ENCODE measurements at regions not wholly inside any gene's neighbourhood (a gene's known extent, or its start where the extent isn't known, plus 50 kb on each side); places are given as distances from the start of the nearest gene placed in this dataset.
"Not testable (repeated sequence)": the region's sequence is repeated elsewhere in the genome, so short reads cannot be mapped to it uniquely, and the experiment has no call there.

DNA sequence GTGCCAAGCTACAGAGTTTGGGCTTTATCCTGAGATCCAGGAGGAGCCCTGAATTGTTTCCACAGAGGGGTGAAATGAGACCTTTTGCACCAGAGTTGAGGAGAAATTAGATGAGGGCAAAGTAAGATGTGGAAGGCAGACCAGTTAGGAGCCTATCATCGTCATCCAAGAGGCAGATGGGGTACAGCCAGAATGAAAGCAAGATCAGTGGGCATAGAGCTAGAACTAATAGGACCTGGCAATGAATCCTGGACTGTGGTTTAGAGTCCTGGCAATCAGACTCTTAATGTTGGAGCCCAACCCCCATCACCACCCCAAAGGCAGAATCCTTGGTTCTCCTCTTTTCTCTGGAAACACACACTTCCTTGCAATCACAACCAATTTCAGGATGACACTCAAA is 166.6 kb upstream of the HMGA2 start:
- DNase-seq: no peak

DNA sequence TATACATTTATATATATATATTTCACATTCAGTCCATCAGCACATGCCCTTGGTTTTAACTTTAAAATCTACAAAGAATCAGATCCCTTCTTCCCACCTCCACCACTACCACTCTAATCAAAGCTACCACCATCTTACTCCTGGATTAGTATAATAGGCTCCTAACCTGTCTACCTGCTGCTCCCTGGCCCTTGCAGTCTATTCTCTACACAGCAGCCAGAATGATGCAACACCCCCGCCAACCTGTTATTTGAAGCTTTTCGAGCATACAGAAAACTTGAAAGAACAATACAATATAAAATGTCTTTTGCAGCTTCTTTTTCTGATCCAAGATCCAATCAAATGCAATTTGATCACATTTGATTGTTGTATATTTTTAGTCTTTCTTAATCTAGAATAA is 165.9 kb upstream of the HMGA2 start:
- no peak for DNase-seq

DNA sequence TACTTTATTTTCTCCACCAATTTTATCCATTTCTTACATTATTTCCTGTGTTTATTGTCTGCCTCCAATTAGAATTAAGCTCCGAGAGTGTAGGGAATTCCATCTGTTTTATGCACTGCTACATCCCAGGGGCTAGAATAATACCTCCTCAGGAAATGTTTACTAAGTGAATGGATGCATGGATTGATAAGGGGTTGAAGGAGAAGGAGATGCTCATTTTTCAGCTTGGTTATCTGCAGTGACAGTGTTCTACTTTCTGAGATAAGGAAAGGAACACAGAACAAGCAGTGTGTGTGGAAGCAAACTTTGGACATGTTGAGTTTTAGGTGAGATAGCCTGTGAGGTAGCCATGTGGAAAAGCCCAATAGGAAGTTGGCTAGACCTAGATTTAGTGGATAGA is 164.6 kb upstream of the HMGA2 start:
- no peak for DNase-seq

DNA sequence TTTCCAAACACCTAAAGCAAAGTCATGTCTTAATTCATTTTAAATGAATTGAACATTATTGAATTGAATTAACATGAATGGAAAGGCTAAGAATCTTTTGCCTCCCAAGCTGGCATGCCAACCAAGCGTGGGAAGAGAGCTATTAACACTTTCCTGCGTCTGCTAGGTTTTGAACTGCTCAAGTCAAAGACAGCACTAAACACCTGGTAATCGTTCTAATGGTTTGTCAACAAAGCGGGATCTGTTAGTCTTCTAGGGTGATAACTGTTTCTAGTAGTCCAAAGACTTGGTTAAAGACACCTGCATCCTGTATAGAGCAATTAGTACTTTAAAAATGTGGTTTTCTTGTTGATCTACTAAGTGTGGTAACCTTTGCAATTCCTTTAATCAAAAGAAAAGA is 164.2 kb upstream of the HMGA2 start:
- DNase-seq: no peak

DNA sequence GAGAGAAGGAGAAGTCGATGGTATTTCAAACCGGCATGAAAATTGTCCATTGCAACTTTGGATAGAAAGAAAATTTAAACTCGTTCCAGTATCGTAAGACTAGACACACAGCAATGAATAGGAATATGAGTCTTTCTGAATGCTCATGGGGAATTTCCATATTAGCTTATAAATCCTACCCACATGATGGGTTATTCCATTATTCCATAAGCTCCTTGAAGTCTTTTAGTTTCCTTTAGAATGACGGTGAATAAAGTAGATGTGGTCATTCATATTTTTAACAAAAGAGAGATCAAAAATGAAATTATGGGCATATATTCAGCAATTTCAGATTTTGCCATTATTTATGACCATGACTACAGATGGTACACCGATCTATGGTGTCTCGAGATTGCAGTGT is 163.4 kb upstream of the HMGA2 start:
- DNase-seq: no peak

DNA sequence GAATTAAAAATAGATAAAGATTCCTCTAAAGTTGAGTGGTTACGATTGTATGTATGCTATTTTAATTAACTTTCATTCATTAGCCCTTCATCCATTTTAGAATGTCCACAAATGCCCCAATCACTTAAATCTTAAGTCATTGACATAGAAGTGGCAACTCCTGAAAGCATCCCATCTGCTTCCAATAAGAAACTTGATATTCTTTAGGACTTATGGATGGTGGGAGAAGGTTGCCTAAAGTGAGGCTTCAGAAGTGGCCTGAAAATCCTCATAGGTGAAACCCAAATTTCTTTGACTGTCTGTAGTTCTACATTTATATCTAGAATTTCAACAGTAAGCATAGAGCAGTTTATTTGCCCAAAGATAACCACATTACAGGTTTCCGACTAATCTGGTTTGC is 161.7 kb upstream of the HMGA2 start:
- DNase-seq: no peak

DNA sequence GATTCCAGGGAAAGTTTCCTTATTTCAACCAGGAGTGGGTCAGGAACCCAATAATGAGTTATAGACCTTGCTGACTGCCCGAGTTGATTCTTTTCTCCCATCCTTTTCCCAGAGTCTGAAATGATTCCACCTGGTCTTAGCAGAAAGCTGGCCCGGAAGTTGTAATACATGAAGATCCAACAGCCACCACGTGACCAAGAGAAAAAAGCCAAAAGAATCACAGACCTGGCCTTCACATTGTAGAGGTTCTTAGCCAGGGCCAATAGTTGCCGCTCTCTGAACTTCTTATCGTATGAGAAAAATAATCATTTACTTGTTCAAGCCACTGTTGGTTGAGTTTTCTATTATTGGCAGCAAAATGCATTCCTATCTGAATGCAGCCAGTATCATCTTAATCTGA is 161.2 kb upstream of the HMGA2 start:
- DNase-seq: no peak

DNA sequence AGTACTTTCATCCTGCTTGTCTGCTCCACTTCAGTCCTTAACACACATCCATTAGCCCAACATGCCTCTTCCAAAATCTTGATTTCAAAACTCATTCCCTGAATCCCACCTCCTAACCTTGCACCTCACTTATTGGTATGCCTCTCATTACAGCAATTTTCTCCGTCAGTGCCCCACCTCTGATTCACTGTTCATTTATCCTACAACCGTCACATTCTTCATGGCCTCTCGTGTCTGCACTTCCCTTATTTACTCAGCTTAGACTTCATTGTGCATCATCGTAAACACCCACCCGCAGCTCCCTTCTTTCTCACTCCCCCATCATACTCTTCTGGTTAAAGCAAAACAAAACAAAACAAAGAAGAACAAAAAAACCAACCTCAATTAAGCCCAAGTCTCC is 160.6 kb upstream of the HMGA2 start:
- no peak for DNase-seq

DNA sequence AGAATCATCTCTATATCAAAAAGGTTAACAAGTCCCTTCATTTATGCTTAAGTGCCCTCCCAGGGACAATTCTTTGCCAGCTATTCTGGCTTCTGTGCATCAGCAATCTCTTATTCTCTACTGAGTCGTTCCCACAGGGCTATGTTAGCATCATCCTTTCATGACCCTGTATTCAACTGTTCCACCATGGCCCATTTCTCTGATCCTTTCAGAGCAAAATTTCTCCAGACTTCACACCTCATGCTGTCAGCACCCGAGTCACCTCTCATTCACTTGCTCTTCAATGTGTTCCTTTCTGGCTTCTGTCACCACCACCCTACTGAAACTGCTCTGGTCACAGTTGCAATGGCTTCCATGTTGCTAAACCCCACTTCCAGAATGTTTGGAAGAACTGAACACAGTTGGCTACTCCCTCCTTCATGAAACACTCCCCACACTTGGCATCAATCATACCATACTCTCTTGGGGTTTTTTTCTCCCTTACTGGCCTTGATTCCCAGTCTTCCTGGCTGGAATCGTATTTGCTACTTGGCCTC is 159.5 kb upstream of the HMGA2 start:
- DNase-seq: no peak

DNA sequence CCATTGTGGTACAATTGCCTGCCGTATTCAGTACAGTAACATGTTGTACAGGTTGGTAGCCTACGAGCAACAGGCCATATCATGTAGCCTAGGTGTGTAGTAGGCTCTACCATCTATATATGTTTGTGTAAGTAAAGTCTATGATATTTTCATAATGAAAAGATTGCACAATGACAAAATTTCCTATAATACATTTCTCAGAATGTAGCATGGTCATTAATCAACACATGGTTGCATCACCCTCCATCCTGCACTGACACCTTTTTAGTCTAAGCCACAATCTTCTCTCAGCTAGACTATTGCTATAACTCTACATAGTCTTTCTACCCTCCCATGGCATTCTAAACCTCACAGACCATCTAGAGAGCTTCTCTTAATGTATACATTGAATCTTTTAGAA is 158.5 kb upstream of the HMGA2 start:
- DNase-seq: no peak

DNA sequence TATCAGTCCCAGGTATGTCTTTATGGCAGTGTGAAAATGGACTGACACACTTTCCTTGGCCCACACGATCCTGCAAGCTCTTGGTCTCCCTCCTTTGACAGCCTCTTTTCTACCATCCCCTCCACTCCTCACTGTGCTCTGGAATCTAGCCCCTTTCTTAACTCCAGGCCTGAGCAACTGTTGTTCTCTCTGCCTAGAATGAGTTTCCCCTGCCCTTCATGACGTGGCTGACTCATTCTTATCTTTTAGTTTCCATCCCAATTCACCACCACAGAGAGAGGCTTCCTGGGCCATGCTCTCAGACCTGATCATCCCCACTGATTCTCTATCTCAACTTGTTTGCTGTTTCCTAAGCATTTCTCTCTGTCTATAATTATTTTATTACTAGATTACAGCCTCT is 157.4 kb upstream of the HMGA2 start:
- DNase-seq: no peak

DNA sequence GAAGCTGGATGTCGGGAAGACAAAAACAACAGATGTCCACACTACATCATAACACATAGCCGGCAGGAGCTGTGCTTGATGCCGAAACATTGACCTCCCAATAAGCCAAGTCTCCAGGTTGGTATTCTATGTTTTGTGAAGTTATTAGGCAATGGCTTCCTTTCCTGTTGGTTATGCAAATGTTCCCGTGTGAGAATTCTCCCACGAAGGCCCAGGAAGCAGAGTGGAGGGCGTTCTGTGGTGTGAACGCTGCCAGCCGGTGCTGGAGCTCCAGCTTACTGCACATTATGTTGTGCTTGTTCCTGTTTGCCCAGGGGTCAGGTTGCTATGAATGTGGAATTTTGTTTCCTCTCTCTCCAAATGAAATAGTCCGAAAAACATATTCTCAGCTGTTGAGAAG is 156.4 kb upstream of the HMGA2 start:
- no peak for DNase-seq

DNA sequence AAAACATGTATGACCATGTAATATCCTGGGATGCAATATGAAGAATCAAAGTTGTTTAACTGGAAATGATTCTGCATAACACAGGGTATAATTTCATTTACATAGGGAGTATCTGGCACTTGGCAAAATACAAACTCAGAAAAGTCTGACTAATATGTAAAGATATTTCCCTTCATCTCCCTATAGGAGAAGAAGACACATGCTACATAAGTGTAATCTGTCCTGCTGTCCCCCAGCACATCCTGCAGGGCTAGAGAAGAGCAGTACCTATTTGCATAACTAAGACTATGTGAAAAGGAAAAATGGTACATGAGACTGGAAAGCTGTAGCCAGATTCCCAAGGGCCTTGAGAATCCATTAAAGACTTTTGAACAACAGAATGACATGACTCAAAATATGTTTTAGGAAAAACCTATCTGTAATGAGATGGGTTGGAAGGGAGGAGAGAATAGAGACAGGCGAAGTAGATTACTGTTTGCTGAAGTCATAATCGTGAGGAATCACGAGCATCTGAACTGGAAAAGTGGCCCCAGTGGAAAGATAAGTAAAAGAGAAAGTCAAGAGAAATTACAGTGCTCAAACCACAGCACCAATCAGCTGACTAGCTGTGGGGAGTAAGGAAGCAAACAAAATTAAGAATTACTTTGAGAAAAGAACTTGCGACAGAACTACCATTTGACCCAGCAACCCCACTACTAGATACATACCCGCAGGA is 155.1 kb upstream of the HMGA2 start:
- DNase-seq: no peak

DNA sequence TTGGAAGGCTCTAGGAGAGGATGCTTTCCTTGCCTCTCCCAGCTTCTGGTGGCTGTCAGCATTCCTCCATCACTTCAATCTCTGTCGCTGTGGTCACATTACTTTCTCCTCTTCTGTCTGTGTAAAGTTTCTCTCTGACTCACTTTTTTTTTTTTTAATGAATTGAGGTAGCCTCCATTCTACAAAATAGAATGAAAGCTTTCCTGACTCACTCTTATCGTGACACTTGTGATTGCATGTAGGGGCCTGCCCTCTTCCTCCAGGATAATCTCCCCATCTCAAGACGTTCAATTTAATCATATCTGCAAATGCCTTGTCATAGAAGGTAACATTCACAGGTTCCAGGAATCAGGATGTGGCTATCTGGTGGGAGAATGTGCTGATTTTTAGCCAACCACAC is 153.5 kb upstream of the HMGA2 start:
- no peak for DNase-seq

DNA sequence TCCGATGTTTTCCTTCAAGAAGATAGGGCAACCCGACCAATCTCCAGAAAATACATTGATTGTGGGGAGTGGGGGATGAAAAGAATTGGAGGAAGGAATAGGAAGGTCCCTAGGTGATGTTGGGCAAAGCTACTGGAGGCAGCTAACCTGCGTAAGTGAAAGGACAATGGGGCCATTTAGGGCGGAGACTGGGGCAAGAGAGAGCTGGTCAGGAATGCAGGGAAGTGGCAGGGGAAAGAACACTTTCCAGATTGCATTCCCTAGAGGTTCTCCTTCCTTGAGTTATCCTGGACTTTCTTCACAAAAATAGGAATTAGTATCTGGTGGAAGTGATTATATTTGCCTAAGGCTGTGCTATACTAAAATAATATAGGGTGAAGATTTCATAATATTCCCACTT is 151.8 kb upstream of the HMGA2 start:
- no peak for DNase-seq

DNA sequence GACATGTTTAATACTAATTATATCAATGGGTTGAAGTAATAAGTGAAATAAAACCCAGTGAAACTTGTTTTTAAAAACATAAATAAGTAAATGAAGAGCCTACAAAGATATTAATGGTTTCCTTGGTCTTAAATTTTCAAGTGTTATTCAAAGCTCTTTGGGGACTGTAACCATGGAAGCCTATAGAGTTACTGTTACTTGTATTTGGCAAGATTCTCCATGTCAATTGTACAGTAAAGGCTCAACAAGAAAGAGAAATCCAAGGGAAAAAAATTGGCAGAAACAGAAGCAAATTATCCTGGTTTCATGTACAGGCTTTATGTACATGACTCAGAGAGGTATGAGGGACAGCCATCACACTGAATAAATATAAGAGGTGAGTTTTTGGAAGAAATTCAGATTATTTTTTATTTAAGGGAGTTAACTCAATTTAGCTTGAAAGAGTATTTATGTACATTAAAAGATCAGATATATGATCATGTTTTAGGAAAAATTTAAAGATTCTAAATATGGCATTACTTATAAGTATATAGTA is 151.1 kb upstream of the HMGA2 start:
- no peak for DNase-seq

DNA sequence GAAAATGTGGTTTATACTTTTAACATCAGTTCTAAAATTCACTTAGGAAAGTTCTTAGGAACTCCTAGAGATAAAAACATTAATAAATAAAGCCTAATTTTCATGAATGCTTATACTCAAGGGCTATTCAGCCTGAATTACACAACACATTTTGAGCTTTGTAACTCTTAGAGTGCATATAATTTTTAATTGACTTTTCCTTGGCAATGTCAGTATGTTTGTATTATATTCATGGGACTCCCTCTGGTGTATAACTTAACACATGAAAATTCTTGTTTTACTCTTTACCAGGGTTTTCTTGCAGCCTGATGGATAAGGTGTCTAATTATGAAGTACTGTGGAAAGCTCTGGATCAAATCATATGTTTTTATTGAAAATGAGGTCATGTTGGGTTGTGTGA is 150.6 kb upstream of the HMGA2 start:
- DNase-seq: no peak

DNA sequence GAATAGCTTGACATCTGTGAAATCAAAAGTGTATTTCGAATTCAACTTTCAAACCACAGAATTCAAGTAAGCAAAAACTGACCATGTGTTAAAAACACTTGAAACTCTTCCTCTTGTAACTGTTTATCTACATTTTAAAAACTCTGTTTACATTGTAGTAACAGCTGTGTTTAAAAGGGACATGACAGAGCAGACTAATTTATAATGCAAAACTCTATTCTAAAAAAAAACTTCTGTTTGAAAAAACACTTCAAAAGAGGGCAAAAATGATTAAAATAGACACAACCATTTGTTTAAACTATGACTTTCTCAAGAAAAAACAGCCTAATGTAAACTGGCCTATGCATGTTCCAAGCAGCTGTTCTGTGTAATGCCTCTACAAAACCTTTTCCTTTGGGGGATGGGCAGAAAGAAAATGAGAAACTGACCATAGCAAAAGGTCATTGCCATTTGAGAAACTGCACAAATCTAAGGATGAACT is 149.1 kb upstream of the HMGA2 start:
- DNase-seq: no peak

DNA sequence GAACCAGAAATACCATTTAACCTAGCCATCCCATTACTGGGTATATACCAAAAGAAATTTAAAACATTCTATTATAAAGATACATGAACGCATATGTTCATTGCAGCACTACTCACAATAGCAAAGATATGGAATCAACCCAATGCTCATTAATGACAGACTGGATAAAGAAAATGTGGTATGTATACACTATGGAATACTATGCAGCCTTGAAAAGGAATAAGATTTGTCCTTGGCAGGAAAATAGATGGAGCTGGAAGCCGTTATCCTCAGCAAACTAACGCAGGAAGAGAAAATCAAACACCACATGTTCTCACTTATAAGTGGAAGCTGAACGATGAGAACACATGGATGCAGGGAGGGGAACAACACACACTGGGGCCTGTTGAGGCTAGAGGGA is 146.1 kb upstream of the HMGA2 start:
- DNase-seq: not testable (repeated sequence)

DNA sequence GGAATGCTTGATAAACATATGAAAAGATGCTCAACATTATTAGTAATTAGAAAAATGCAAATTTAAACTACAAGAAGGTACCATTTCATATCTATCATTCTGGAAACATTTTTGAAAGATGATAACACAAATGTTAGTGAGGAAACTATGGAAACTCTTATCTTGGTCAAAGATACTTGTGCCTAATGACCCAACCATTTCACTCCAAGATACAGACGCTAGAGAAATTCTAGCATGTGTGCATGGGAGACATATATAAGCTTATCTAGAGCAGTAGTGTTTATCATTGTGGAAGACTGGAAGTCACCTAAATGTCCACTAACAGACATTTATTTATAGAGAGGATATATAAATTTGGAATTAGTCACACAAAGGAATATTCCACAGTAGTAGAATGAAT is 143.1 kb upstream of the HMGA2 start:
- DNase-seq: no peak

DNA sequence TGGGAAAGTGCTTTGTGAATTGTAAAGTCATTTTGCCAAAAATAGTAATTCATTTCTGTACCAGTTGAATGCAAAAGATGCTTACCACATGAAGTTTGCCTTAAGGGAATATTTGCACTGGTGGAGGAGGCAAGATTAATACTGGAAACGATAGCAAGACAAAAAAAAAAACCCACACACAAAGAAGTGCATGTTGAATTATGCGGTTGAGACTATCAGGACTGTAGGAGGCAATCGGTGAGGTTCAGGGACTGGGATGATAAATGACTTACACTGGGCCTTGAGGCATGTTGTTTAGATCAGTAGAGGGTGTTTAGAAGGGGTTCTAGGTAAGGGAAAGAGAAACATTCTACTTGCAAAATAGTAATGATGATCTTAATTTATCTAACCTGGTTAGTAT is 142.2 kb upstream of the HMGA2 start:
- no peak for DNase-seq

DNA sequence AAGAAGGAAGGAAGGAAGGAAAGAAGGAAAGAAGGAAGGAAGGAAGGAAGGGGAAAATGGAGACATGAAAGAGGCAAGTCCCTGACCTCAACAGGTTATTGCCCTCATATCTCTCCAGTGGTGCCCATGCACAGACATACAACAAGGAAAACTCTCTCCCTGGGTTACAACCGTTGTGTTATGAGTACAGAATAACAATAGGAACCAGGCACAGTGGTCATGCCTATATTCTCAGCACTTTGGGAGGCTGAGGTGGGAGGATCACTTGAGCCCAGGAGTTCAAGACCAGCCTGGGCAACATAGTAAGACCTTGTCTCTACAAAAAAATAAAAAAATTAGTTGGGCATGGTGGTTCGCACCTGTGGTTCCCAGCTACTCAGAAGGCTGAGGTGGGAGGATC is 139.4 kb upstream of the HMGA2 start:
- no peak for DNase-seq

DNA sequence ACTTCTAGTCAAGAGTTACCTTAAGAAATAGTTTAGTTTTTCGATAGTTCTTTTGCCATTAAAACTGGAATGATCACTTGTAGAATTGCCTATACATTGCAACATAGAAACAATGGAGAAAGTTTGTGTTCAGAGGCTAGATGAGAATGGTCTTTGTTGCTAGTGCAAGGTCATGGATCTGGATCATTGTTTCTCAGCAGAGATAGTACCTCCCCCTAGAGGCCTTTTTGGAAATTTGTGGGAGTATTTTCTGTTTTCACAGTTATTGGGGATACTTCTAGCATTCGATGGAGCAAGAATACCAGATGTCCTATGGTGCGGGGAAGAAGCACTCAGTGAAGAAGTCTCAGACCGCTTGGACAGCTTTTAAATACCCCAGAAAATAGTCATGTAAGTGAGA is 138.8 kb upstream of the HMGA2 start:
- no peak for DNase-seq

DNA sequence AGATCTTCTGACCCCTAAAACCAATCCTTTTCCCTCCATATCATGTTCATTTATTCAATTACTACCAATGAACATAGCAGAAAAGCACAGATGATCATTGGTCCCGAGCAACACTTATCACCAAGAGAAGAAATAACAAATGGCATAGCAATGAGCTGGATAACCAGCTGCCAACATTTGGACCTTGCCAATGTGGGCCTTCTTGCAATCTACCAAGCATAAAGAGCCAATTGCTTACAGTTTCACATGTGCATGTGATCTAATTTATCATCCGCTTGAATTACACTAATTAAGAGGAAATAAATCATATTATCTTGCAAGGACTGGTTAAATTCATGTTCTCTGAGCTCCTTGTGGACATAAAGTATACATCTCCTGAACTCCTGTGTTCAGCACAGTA is 134.8 kb upstream of the HMGA2 start:
- no peak for DNase-seq

DNA sequence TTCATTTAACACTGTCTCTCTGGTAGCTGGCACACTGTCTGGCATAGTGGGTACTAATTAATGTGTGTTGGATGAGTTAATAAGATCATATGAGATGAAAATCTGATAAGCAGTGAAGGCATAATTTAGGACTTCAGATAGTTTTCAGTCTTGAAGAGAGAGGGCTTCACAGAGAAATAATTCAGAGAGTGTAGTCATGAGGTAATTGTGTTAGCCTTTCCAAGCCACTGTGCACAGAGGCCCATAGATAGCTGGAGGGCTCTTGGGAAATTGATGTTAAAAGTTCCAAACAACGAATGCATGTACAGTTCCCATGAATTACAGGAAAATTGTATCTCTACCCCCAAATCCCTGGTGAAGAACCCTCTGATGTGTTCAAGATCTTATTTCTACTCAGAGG is 133.8 kb upstream of the HMGA2 start:
- no peak for DNase-seq

Measured in femur (tissue), 1 donor.